ENCODE measurements at regions not wholly inside any gene's neighbourhood (a gene's known extent, or its start where the extent isn't known, plus 50 kb on each side); places are given as distances from the start of the nearest gene placed in this dataset.

GRCh38 chr15:62770111-62770660, 272.4 kb upstream of the TPM1 start:
- TF ChIP-seq PREB (CRISPR knock-in tag; IDR thresholded peaks at IDR 0.05; ENCODE audit: borderline replicate concordance) (no peak), ESRRA (CRISPR knock-in tag; IDR thresholded peaks at IDR 0.05; ENCODE audit: borderline replicate concordance) (no peak), TEAD4 (CRISPR knock-in tag; IDR thresholded peaks at IDR 0.05) (no peak), TEAD1 (CRISPR knock-in tag; IDR thresholded peaks at IDR 0.05) (no peak), JAZF1 (CRISPR knock-in tag; IDR thresholded peaks at IDR 0.05) (no peak), ZBTB21 (CRISPR knock-in tag; IDR thresholded peaks at IDR 0.05; ENCODE audit: borderline replicate concordance) (no peak), ATF3 (CRISPR knock-in tag; conservative IDR thresholded peaks at IDR 0.05) (no peak), MYBL2 (CRISPR knock-in tag; IDR thresholded peaks at IDR 0.05) (no peak), ETV6 (CRISPR knock-in tag; IDR thresholded peaks at IDR 0.05) (no peak), RELA (CRISPR knock-in tag; IDR thresholded peaks at IDR 0.05; ENCODE audit: borderline replicate concordance) (no peak), AFF4 (CRISPR knock-in tag; IDR thresholded peaks at IDR 0.05; ENCODE audit: borderline replicate concordance) (no peak)
- Mint-ChIP-seq H3K4me1 (peaks cover 1% of the 10 kb centered on the region), H3K4me3 (no peak overlapping the region), H3K27ac (no peak overlapping the region), H3K27me3 (ENCODE audit: low read depth) (no peaks in the 10 kb centered on the region), H3K9me3 (0 out of 2 replicates have a peak, but pooled peaks cover 4% of the 10 kb centered on the region), H3K36me3 (peaks cover 10% of the 10 kb centered on the region)
- ATAC-seq (no peak), DNase-seq (ENCODE audit: low spot score) (no peak)
- ChIA-PET CTCF (interaction anchor here (2.3 kb wide), 1 partner anchor 28 kb away, joined by 8 read pairs; no protein-coding TSS in a partner anchor), POLR2A (no interaction called here)

DNA sequence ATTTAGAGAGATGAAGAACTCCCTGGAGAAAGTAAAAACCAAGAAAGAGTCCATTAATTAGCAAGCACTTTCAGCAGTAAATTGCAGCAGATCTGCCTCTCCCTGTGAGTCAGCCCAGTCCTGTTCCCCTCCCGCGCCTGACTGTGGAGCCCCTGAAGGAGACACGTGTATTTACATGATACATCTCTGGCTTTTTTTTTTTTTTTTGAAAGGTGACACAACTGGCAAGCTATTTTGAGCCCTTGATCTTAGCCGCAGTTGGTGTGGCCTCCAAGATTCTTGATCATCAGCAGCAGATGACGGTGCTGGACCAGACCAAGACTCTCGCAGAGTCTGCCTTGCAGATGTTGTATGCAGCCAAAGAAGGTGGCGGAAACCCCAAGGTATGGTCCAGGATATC, 271.8 kb upstream of the TPM1 start:
- Mint-ChIP-seq H3K4me3 (no peak overlapping the region), H3K27ac (no peak overlapping the region), H3K9me3 (0 out of 2 replicates have a peak, but pooled peaks cover 4% of the 10 kb centered on the region), H3K27me3 (ENCODE audit: low read depth) (no peaks in the 10 kb centered on the region), H3K36me3 (peaks cover 13% of the 10 kb centered on the region), H3K4me1 (peaks cover 7% of the 10 kb centered on the region)
- DNase-seq (ENCODE audit: low spot score) (no peak), ATAC-seq (no peak)
- CTCF ChIA-PET = interaction anchor here (1.2 to 2.3 kb wide), 2 partner anchors 28 to 36 kb away, joined by 4 to 8 read pairs; no protein-coding TSS in a partner anchor
- TF ChIP-seq, protein P1, sequence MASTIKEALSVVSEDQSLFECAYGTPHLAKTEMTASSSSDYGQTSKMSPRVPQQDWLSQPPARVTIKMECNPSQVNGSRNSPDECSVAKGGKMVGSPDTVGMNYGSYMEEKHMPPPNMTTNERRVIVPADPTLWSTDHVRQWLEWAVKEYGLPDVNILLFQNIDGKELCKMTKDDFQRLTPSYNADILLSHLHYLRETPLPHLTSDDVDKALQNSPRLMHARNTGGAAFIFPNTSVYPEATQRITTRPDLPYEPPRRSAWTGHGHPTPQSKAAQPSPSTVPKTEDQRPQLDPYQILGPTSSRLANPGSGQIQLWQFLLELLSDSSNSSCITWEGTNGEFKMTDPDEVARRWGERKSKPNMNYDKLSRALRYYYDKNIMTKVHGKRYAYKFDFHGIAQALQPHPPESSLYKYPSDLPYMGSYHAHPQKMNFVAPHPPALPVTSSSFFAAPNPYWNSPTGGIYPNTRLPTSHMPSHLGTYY (CRISPR knock-in tag; IDR thresholded peaks at IDR 0.05) = no peak
- TF ChIP-seq SOX15 (CRISPR knock-in tag; IDR thresholded peaks at IDR 0.05) = no peak
- TF ChIP-seq NFATC4 (CRISPR knock-in tag; IDR thresholded peaks at IDR 0.05) = no peak
- no peak for TF ChIP-seq E2F4 (CRISPR knock-in tag; IDR thresholded peaks at IDR 0.05; ENCODE audit: borderline replicate concordance, low read depth)
- TF ChIP-seq FOXK1 (CRISPR knock-in tag; IDR thresholded peaks at IDR 0.05) = no peak
- TF ChIP-seq TCF7 (CRISPR knock-in tag; IDR thresholded peaks at IDR 0.05; ENCODE audit: low read depth) = no peak
- no peak for TF ChIP-seq AFF4 (CRISPR knock-in tag; IDR thresholded peaks at IDR 0.05; ENCODE audit: borderline replicate concordance)
- TF ChIP-seq FOXJ3 (CRISPR knock-in tag; IDR thresholded peaks at IDR 0.05; ENCODE audit: borderline replicate concordance) = no peak
- POLR2A ChIA-PET = no interaction called here
